HepG2 (cell line): ENCODE measurements at regions not wholly inside any gene's neighbourhood (a gene's known extent, or its start where the extent isn't known, plus 50 kb on each side); places are given as distances from the start of the nearest gene placed in this dataset.

Experiments used
- ATAC-seq: fragments of 200-7000 bp; cut with Tn5 transposase; 3 replicates; pipeline ENCODE4 v1.9.1; 2020; ENCODE audit warnings: mild to moderate bottlenecking, moderate library complexity
- BruUV-seq: library from RNA; stranded (reverse); fragments of 400-500 nt; replicated peaks from 2 replicates; lab custom pipeline; 2021; lab: Mats Ljungman, UMichigan
- CTCF ChIA-PET: fragments of 300-600 bp; formaldehyde crosslinking; extraction: SDS; loops from one replicate; lab custom pipeline; 2021; ENCODE audit warnings: low total read pairs, inconsistent platforms, low intra/inter-chr PET ratio; lab: Yijun Ruan, JAX
- POLR2A ChIA-PET: fragments of 350-600 bp; sonication (Branson Sonifier 250); formaldehyde crosslinking; loops from one replicate; lab custom pipeline; 2020; ENCODE audit warnings: antibody characterized with exemption, inconsistent platforms; lab: Yijun Ruan, JAX
- DNase-seq: peaks from one replicate; pipeline ENCODE4 v3.0.0-alpha.2; 2015; ENCODE audit warnings: low spot score
- FAIRE-seq: peaks from 3 replicates; lab custom pipeline; 2011; peaks lifted over from hg19 to GRCh38; lab: Jason Lieb, UNC
- H2AFZ ChIP-seq: one replicate; pipeline ENCODE4 v1.6.1; 2011; ENCODE audit warnings: low read length, inconsistent platforms
- H3K27ac ChIP-seq: fragments of 300-600 bp; 3 replicates; pipeline ENCODE4 v1.8.0; 2011; ENCODE audit warnings: mixed run types, mild to moderate bottlenecking, mixed read lengths, low read length, inconsistent platforms; ENCODE audit not compliant: insufficient read depth; ENCODE audit errors: extremely low read length
- H3K27me3 ChIP-seq, 2 experiments: fragments of 200-600 bp in 1 of 2; 2 replicates in 1 of 2; 3 replicates in 1 of 2; pipeline versions ENCODE4 v1.6.0 to v1.8.0; 2011; ENCODE audit warnings: low read length in 2 of 2, mild to moderate bottlenecking in 2 of 2, moderate library complexity in 2 of 2, inconsistent platforms in 1 of 2; ENCODE audit not compliant: insufficient read depth in 2 of 2, control insufficient read depth in 1 of 2
- H3K36me3 ChIP-seq, 2 experiments: fragments of 200-600 bp in 1 of 2; replicated peaks in 1 of 2; 2 replicates in 1 of 2; 3 replicates in 1 of 2; pipeline versions ENCODE4 v1.5.1 to v1.8.0; 2011; ENCODE audit warnings: low read length in 2 of 2, inconsistent platforms in 1 of 2; ENCODE audit not compliant: insufficient read depth in 2 of 2, control insufficient read depth in 1 of 2
- H3K4me1 ChIP-seq: 2 replicates; pipeline ENCODE4 v1.5.1; 2012; ENCODE audit warnings: low read length, inconsistent platforms; ENCODE audit not compliant: insufficient read depth
- H3K4me2 ChIP-seq: 2 replicates; pipeline ENCODE4 v1.6.0; 2011; ENCODE audit warnings: low read depth, low read length, inconsistent platforms
- H3K4me3 ChIP-seq, 3 experiments: fragments of 200-600 bp in 1 of 3; sonication (generic), shearing (Covaris generic) in 1 of 3; replicated peaks in 1 of 3; 2 replicates each; pipeline ENCODE4 v1.5.1; 2011 to 2016; ENCODE audit warnings: low read length in 3 of 3, inconsistent platforms in 2 of 3, low read depth in 2 of 3, mild to moderate bottlenecking in 2 of 3, control low read depth in 1 of 3, mixed read lengths in 1 of 3; ENCODE audit not compliant: insufficient read depth in 1 of 3
- H3K79me2 ChIP-seq: one replicate; pipeline ENCODE4 v1.6.1; 2011; ENCODE audit warnings: low read length, inconsistent platforms; ENCODE audit not compliant: insufficient read depth
- H3K9ac ChIP-seq: 2 replicates; pipeline ENCODE4 v1.6.0; 2011; ENCODE audit warnings: mild to moderate bottlenecking, low read depth, low read length, inconsistent platforms; ENCODE audit not compliant: insufficient read depth
- H3K9me3 ChIP-seq: 2 replicates; pipeline ENCODE4 v1.5.1; 2012; ENCODE audit warnings: mild to moderate bottlenecking, low read length
- H4K20me1 ChIP-seq: 2 replicates; pipeline ENCODE4 v1.6.0; 2011; ENCODE audit warnings: inconsistent platforms, mild to moderate bottlenecking, low read length, moderate library complexity; ENCODE audit not compliant: insufficient read depth
- GPBP1L1 ChIP-seq: sonication (generic); formaldehyde crosslinking; IDR thresholded peaks from 2 replicates; pipeline ENCODE4 v1.5.0; 2020; ENCODE audit warnings: mild to moderate bottlenecking, missing genetic modification reagents
- HDAC2 ChIP-seq: sonication (generic); formaldehyde crosslinking; IDR thresholded peaks from 2 replicates; pipeline ENCODE4 v1.4.0; 2020; ENCODE audit warnings: missing genetic modification reagents
- HNRNPLL ChIP-seq: fragments of 200-400 bp; formaldehyde crosslinking; IDR thresholded peaks from 2 replicates; pipeline ENCODE4 v1.6.1; 2017; ENCODE audit warnings: mild to moderate bottlenecking, low read depth, low read length; ENCODE audit not compliant: poor library complexity, severe bottlenecking
- MEIS2 ChIP-seq: sonication (generic); formaldehyde crosslinking; IDR thresholded peaks from 2 replicates; pipeline ENCODE4 v1.9.0; 2021; ENCODE audit warnings: mild to moderate bottlenecking, missing genetic modification reagents
- SRSF4 ChIP-seq: fragments of 200-400 bp; formaldehyde crosslinking; IDR thresholded peaks from one replicate; pipeline ENCODE4 v1.6.1; 2018; ENCODE audit warnings: mild to moderate bottlenecking, low read depth, low read length, moderate library complexity; ENCODE audit not compliant: poor library complexity, severe bottlenecking
- TERF1 ChIP-seq: sonication (generic); formaldehyde crosslinking; IDR thresholded peaks from 2 replicates; pipeline ENCODE4 v1.8.0; 2022; ENCODE audit warnings: mild to moderate bottlenecking, missing genetic modification reagents, moderate library complexity
- ZFP91 ChIP-seq: sonication (generic); formaldehyde crosslinking; IDR thresholded peaks from 2 replicates; pipeline ENCODE4 v1.9.0; 2022; ENCODE audit warnings: missing genetic modification reagents, mild to moderate bottlenecking, borderline replicate concordance
- ZNF329 ChIP-seq: sonication (generic); formaldehyde crosslinking; IDR thresholded peaks from 2 replicates; pipeline ENCODE4 v1.9.0; 2021; ENCODE audit warnings: low read depth, mild to moderate bottlenecking, missing genetic modification reagents
- ZNF430 ChIP-seq: sonication (generic); formaldehyde crosslinking; IDR thresholded peaks from 2 replicates; pipeline ENCODE4 v1.9.0; 2021; ENCODE audit warnings: mild to moderate bottlenecking, missing genetic modification reagents
- ZNF776 ChIP-seq: sonication (generic); formaldehyde crosslinking; IDR thresholded peaks from 2 replicates; pipeline ENCODE4 v1.4.0; 2020; ENCODE audit warnings: mild to moderate bottlenecking, missing genetic modification reagents
- WGBS: methylation state at CpG from one replicate; pipeline ENCODE4 v1.1.6; 2017; ENCODE audit warnings: low lambda C conversion rate; 5-methylcytosine and 5-hydroxymethylcytosine counted together
- in situ Hi-C: cut with HindIII; loops from 2 replicates; pipeline ENCODE4 v1.10.0; 2017; ENCODE audit warnings: low pct_unique_long_range_greater_than_20kb; ENCODE audit not compliant: extremely low pct_ligation_motif_present
- intact Hi-C: fragments of 100-400 bp; cut with micrococcal nuclease; formaldehyde crosslinking; loops from one replicate; pipeline ENCODE4 v1.10.0; 2022; ENCODE audit not compliant: unreplicated experiment
- TF ChIP-seq, protein P1 (sequence below): sonication (generic); formaldehyde crosslinking; IDR thresholded peaks from 2 replicates; pipeline ENCODE4 v1.8.0; 2022; ENCODE audit warnings: missing genetic modification reagents, mild to moderate bottlenecking, moderate library complexity, borderline replicate concordance
- TF ChIP-seq, protein P2 (sequence below): IDR thresholded peaks from 2 replicates; pipeline ENCODE4 v1.6.1; 2016; ENCODE audit warnings: low read depth, missing genetic modification reagents, missing compliant biosample characterization

- in situ Hi-C loops = no loop called here
- CTCF ChIA-PET = no interaction called here
- Histone ChIP-seq H3K4me2 (no peak overlapping the region), H3K4me1 (no peaks in the 10 kb centered on the region), H3K79me2 (no peaks in the 10 kb centered on the region), H3K27ac (no peak overlapping the region), H3K9me3 (no peaks in the 10 kb centered on the region), H4K20me1 (no peaks in the 10 kb centered on the region), H2AFZ (no peak overlapping the region), H3K9ac (no peak overlapping the region), H3K27me3 (no peaks in the 10 kb centered on the region), H3K36me3 (no peaks in the 10 kb centered on the region), H3K4me3 (no peak overlapping the region)
- no TSS peak for BruUV-seq
- no peak for FAIRE-seq
- WGBS = 0% methylated on average over 1 of the region's 1 CpG
- ATAC-seq = no peak
- DNase-seq = no peak
- POLR2A ChIA-PET = no interaction called here
- intact Hi-C loops = no loop called here
- no peak for TF ChIP-seq ZNF329 (CRISPR knock-in tag)
- no peak for TF ChIP-seq TERF1 (CRISPR knock-in tag)
- TF ChIP-seq ZNF776 (CRISPR knock-in tag) = no peak
- no peak for TF ChIP-seq ZFP91 (CRISPR knock-in tag)
- TF ChIP-seq MEIS2 = no peak
- TF ChIP-seq HNRNPLL = no peak
- TF ChIP-seq, protein P1, sequence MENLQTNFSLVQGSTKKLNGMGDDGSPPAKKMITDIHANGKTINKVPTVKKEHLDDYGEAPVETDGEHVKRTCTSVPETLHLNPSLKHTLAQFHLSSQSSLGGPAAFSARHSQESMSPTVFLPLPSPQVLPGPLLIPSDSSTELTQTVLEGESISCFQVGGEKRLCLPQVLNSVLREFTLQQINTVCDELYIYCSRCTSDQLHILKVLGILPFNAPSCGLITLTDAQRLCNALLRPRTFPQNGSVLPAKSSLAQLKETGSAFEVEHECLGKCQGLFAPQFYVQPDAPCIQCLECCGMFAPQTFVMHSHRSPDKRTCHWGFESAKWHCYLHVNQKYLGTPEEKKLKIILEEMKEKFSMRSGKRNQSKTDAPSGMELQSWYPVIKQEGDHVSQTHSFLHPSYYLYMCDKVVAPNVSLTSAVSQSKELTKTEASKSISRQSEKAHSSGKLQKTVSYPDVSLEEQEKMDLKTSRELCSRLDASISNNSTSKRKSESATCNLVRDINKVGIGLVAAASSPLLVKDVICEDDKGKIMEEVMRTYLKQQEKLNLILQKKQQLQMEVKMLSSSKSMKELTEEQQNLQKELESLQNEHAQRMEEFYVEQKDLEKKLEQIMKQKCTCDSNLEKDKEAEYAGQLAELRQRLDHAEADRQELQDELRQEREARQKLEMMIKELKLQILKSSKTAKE (CRISPR knock-in tag) = no peak
- no peak for TF ChIP-seq GPBP1L1
- no peak for TF ChIP-seq HDAC2 (CRISPR knock-in tag)
- no peak for TF ChIP-seq ZNF430 (CRISPR knock-in tag)
- no peak for TF ChIP-seq SRSF4
- TF ChIP-seq, protein P2, sequence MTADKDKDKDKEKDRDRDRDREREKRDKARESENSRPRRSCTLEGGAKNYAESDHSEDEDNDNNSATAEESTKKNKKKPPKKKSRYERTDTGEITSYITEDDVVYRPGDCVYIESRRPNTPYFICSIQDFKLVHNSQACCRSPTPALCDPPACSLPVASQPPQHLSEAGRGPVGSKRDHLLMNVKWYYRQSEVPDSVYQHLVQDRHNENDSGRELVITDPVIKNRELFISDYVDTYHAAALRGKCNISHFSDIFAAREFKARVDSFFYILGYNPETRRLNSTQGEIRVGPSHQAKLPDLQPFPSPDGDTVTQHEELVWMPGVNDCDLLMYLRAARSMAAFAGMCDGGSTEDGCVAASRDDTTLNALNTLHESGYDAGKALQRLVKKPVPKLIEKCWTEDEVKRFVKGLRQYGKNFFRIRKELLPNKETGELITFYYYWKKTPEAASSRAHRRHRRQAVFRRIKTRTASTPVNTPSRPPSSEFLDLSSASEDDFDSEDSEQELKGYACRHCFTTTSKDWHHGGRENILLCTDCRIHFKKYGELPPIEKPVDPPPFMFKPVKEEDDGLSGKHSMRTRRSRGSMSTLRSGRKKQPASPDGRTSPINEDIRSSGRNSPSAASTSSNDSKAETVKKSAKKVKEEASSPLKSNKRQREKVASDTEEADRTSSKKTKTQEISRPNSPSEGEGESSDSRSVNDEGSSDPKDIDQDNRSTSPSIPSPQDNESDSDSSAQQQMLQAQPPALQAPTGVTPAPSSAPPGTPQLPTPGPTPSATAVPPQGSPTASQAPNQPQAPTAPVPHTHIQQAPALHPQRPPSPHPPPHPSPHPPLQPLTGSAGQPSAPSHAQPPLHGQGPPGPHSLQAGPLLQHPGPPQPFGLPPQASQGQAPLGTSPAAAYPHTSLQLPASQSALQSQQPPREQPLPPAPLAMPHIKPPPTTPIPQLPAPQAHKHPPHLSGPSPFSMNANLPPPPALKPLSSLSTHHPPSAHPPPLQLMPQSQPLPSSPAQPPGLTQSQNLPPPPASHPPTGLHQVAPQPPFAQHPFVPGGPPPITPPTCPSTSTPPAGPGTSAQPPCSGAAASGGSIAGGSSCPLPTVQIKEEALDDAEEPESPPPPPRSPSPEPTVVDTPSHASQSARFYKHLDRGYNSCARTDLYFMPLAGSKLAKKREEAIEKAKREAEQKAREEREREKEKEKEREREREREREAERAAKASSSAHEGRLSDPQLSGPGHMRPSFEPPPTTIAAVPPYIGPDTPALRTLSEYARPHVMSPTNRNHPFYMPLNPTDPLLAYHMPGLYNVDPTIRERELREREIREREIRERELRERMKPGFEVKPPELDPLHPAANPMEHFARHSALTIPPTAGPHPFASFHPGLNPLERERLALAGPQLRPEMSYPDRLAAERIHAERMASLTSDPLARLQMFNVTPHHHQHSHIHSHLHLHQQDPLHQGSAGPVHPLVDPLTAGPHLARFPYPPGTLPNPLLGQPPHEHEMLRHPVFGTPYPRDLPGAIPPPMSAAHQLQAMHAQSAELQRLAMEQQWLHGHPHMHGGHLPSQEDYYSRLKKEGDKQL = no peak
Measured at GRCh38 chr12:19999805-20000138, 368.6 kb upstream of the PDE3A start.
